ENCODE measurements at regions not wholly inside any gene's neighbourhood (a gene's known extent, or its start where the extent isn't known, plus 50 kb on each side); places are given as distances from the start of the nearest gene placed in this dataset.

DNA sequence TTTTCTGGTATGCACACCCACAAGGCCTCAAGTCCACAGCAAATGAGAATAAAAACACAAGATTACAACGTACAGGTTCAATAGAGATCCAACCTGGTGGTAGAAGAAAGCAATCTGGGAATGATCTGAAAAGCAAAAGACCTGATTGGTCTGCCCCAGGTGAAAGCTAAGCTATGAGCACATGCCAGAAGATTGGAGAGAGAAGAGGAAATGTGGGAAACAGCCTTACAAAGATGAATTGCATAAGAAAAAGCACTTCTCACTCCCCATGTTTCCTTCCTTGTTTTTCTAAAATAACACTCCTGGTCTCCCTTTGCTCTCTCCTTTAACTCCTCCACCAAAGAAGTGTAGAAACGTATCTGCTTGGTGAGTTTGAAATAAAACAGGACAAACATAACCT, 77.3 kb upstream of the ANO6 start:
- DNase-seq, result no peak
- intact Hi-C loops (cut with micrococcal nuclease) (no loop called here), dilution Hi-C loops (cut with HindIII; ENCODE audit: low sequenced_read_pairs, unreplicated experiment) (no loop called here), in situ Hi-C loops (cut with MboI; ENCODE audit: low sequenced_read_pairs) (no loop called here)
- Histone ChIP-seq H3K18ac (ENCODE audit: low read depth, low read length) (no peak overlapping the region), H4K5ac (ENCODE audit: low read depth, low read length) (no peak overlapping the region), H3K23ac (ENCODE audit: low read depth, low read length) (no peak overlapping the region), H2BK120ac (ENCODE audit: low read depth, low read length) (no peak overlapping the region), H2BK15ac (ENCODE audit: low read depth, low read length) (no peak overlapping the region), H3K9me3 (ENCODE audit: control insufficient read depth, insufficient read depth, low read length) (no peaks in the 10 kb centered on the region), H4K20me1 (ENCODE audit: insufficient read depth, low read length) (no peaks in the 10 kb centered on the region), H2AK5ac (ENCODE audit: low read depth, low read length) (no peak overlapping the region), H2AK9ac (replicated peaks; ENCODE audit: low read depth, low read length, poor library complexity) (no peak overlapping the region), H3K14ac (replicated peaks; ENCODE audit: low read depth, low read length) (no peak overlapping the region), H4K91ac (ENCODE audit: insufficient read depth, low read depth, low read length) (no peak overlapping the region), H4K8ac (ENCODE audit: low read depth in 2 of 2, low read length in 2 of 2) (no peak overlapping the region), H3K79me1 (ENCODE audit: low read depth in 1 of 2, low read length in 2 of 2) (no peaks in the 10 kb centered on the region), H2BK5ac (ENCODE audit: low read depth, low read length, poor library complexity, severe bottlenecking) (no peak overlapping the region), H3K36me3 (ENCODE audit: control insufficient read depth, insufficient read depth, low read length) (no peaks in the 10 kb centered on the region), H3K27ac (ENCODE audit: insufficient read depth, low read length) (no peak overlapping the region), H3K4ac (ENCODE audit: low read depth, low read length) (no peak overlapping the region), H3K27me3 (ENCODE audit: control insufficient read depth, insufficient read depth, low read length) (no peaks in the 10 kb centered on the region; the same call in 1 of the 2 replicates), H3K9me1 (ENCODE audit: insufficient read depth, low read length) (no peaks in the 10 kb centered on the region), H3K9ac (ENCODE audit: low read depth, low read length) (no peak overlapping the region), H2BK20ac (ENCODE audit: low read depth, low read length) (no peak overlapping the region), H2AFZ (replicated peaks; ENCODE audit: low read length, poor library complexity) (no peak overlapping the region), H3K4me2 (ENCODE audit: low read depth, low read length) (no peak overlapping the region), H3K4me3 (ENCODE audit: insufficient read depth, low read depth, low read length) (no peak overlapping the region), H3K56ac (ENCODE audit: extremely low read depth, insufficient read depth, low read length) (no peak overlapping the region), H3K4me1 (ENCODE audit: control insufficient read depth, insufficient read depth, low read length) (no peaks in the 10 kb centered on the region)
- no CpG with 5 or more reads among the region's 2 CpGs for WGBS, 2 experiments (ENCODE audit: extremely low coverage in 2 of 2, insufficient read length in 1 of 2)
- TF ChIP-seq SMC3 (IDR thresholded peaks at IDR 0.05; ENCODE audit: low read depth, low read length), result no peak
- TF ChIP-seq POLR2A (IDR thresholded peaks at IDR 0.05; ENCODE audit: low read depth, low read length), result no peak
- TF ChIP-seq USF2 (IDR thresholded peaks at IDR 0.05; ENCODE audit: low read depth, low read length), result no peak
- TF ChIP-seq, protein P1, sequence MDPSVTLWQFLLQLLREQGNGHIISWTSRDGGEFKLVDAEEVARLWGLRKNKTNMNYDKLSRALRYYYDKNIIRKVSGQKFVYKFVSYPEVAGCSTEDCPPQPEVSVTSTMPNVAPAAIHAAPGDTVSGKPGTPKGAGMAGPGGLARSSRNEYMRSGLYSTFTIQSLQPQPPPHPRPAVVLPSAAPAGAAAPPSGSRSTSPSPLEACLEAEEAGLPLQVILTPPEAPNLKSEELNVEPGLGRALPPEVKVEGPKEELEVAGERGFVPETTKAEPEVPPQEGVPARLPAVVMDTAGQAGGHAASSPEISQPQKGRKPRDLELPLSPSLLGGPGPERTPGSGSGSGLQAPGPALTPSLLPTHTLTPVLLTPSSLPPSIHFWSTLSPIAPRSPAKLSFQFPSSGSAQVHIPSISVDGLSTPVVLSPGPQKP (IDR thresholded peaks at IDR 0.05; ENCODE audit: borderline replicate concordance, low read depth, low read length), result no peak
- no peak for TF ChIP-seq MXI1 (IDR thresholded peaks at IDR 0.05; ENCODE audit: borderline replicate concordance, low read depth, low read length)
- TF ChIP-seq, protein P2, sequence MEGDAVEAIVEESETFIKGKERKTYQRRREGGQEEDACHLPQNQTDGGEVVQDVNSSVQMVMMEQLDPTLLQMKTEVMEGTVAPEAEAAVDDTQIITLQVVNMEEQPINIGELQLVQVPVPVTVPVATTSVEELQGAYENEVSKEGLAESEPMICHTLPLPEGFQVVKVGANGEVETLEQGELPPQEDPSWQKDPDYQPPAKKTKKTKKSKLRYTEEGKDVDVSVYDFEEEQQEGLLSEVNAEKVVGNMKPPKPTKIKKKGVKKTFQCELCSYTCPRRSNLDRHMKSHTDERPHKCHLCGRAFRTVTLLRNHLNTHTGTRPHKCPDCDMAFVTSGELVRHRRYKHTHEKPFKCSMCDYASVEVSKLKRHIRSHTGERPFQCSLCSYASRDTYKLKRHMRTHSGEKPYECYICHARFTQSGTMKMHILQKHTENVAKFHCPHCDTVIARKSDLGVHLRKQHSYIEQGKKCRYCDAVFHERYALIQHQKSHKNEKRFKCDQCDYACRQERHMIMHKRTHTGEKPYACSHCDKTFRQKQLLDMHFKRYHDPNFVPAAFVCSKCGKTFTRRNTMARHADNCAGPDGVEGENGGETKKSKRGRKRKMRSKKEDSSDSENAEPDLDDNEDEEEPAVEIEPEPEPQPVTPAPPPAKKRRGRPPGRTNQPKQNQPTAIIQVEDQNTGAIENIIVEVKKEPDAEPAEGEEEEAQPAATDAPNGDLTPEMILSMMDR (conservative IDR thresholded peaks at IDR 0.05; ENCODE audit: low read depth, low read length), result no peak
- no peak for ATAC-seq (ENCODE audit: low read depth)
- no TSS peak for BruUV-seq (replicated peaks)
- POLR2A ChIA-PET (ENCODE audit: unreplicated experiment), result no interaction called here
- CTCF ChIA-PET, result no interaction called here
